MM.1S (cell line): ENCODE measurements at regions not wholly inside any gene's neighbourhood (a gene's known extent, or its start where the extent isn't known, plus 50 kb on each side); places are given as distances from the start of the nearest gene placed in this dataset.

ENCODE experiments used
- CTCF ChIP-seq: fragments of 300-600 bp; sonication (generic); IDR thresholded peaks from 2 replicates; pipeline ENCODE4 v1.5.1; 2016; ENCODE audit warnings: antibody characterized with exemption, low read length, mixed read lengths
- EZH2 ChIP-seq: fragments of 300-600 bp; sonication (generic); optimal IDR thresholded peaks from 2 replicates; pipeline ENCODE3; 2017; ENCODE audit warnings: low read depth, mild to moderate bottlenecking, antibody characterized with exemption, low read length, mixed read lengths

GRCh38 chr13:40356011-40356410 lies 310.4 kb downstream of the FOXO1 start:
- TF ChIP-seq CTCF (no peak), EZH2 (no peak)
